ACC112 (cell line): ENCODE measurements at regions not wholly inside any gene's neighbourhood (a gene's known extent, or its start where the extent isn't known, plus 50 kb on each side); places are given as distances from the start of the nearest gene placed in this dataset.

ENCODE experiments used
- H2AFZ ChIP-seq: fragments of 200-600 bp; sonication (generic); one replicate; pipeline ENCODE4 v1.6.0; 2017; ENCODE audit warnings: antibody characterized with exemption, low read length; ENCODE audit not compliant: unreplicated experiment
- H3K27ac ChIP-seq: fragments of 200-600 bp; sonication (generic); 2 replicates; pipeline ENCODE4 v1.5.1; 2014; ENCODE audit warnings: low read depth, mild to moderate bottlenecking, antibody characterized with exemption, low read length, moderate library complexity
- H3K27me3 ChIP-seq: fragments of 200-600 bp; sonication (generic); 2 replicates; pipeline ENCODE4 v1.6.1; 2014; ENCODE audit warnings: mild to moderate bottlenecking, antibody characterized with exemption, low read length, moderate library complexity, mixed read lengths; ENCODE audit not compliant: insufficient read depth
- H3K36me3 ChIP-seq: fragments of 200-600 bp; sonication (generic); 2 replicates; pipeline ENCODE4 v1.6.1; 2016; ENCODE audit warnings: mild to moderate bottlenecking, antibody characterized with exemption, low read length, moderate library complexity, mixed read lengths; ENCODE audit not compliant: insufficient read depth
- H3K4me1 ChIP-seq: fragments of 200-600 bp; sonication (generic); one replicate; pipeline ENCODE4 v1.6.1; 2016; ENCODE audit warnings: low read length, mixed read lengths; ENCODE audit not compliant: insufficient read depth, unreplicated experiment, control insufficient read depth
- H3K4me3 ChIP-seq: fragments of 200-600 bp; sonication (generic); 2 replicates; pipeline ENCODE4 v1.5.1; 2014; ENCODE audit warnings: mild to moderate bottlenecking, low read depth, low read length
- H3K79me2 ChIP-seq: fragments of 200-600 bp; sonication (generic); one replicate; pipeline ENCODE4 v1.6.0; 2016; ENCODE audit warnings: low read length; ENCODE audit not compliant: control insufficient read depth, unreplicated experiment, insufficient read depth

GRCh38 chr6:146943664-146944063 lies 260.6 kb upstream of the STXBP5 start:
- no peak overlapping the region for H3K27ac ChIP-seq
- no peaks in the 10 kb centered on the region for H3K79me2 ChIP-seq
- H3K27me3 ChIP-seq, result no peaks in the 10 kb centered on the region
- H2AFZ ChIP-seq, result no peak overlapping the region
- no peak overlapping the region for H3K4me3 ChIP-seq
- H3K4me1 ChIP-seq, result no peaks in the 10 kb centered on the region
- no peaks in the 10 kb centered on the region for H3K36me3 ChIP-seq

DNA sequence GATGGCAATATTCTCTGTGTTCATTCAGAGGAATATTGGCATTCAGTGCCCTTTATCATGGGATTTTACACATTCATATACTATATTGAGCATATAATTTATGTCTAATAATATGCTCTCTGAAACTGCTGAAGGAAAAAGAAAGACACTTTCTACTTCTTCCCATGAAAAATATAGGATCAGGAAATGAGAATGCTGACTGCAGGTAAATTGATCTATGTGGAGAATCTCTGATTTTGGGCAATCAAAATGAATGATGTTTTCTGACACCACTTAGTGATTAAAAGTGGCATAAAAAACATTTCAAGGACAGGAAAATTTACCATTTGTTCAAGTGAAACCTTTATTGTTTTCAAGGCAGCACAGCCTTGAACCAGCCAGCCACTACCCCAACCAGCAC lies 260.1 kb upstream of the STXBP5 start:
- Histone ChIP-seq H3K36me3 (no peaks in the 10 kb centered on the region), H2AFZ (no peak overlapping the region), H3K27me3 (no peaks in the 10 kb centered on the region), H3K4me1 (no peaks in the 10 kb centered on the region), H3K4me3 (no peak overlapping the region), H3K79me2 (no peaks in the 10 kb centered on the region), H3K27ac (no peak overlapping the region)

- no peak overlapping the region for H3K27ac ChIP-seq
- no peaks in the 10 kb centered on the region for H3K36me3 ChIP-seq
- no peaks in the 10 kb centered on the region for H3K79me2 ChIP-seq
- no peaks in the 10 kb centered on the region for H3K27me3 ChIP-seq
- H3K4me3 ChIP-seq, result no peak overlapping the region
- no peak overlapping the region for H2AFZ ChIP-seq
- H3K4me1 ChIP-seq, result no peaks in the 10 kb centered on the region
Observed at GRCh38 chr6:146944809-146945208, 259.4 kb upstream of the STXBP5 start.

GRCh38 chr6:146946559-146946958 lies 257.7 kb upstream of the STXBP5 start:
- H3K4me3 ChIP-seq, result no peak overlapping the region
- no peaks in the 10 kb centered on the region for H3K36me3 ChIP-seq
- H3K27me3 ChIP-seq, result no peaks in the 10 kb centered on the region
- no peaks in the 10 kb centered on the region for H3K4me1 ChIP-seq
- H3K27ac ChIP-seq, result no peak overlapping the region
- H3K79me2 ChIP-seq, result no peaks in the 10 kb centered on the region
- H2AFZ ChIP-seq, result no peak overlapping the region

DNA sequence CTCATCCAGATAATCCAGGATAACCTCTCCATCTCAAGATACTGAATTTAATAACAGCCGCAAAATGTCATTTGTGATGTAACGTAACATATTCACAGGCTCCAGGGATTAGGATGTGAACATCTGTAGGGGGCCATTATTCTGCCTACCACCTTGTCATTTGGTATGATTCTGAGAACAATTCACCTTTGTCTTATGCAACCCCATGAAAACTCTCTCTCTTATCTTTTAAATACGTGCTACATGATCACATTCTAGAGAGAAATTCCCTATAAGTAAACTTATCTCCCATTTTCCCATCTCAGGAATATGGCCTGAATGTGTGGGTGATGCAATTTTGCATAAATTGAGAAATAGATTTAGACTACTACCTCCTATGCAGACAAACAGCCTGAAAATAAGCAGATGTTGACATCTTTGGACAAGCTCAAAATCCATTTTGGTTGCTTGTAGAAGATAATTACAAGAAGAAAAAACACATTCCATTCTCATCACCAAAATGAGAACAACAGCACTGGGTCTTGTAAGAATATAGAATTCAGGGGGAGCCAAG lies 255.4 kb upstream of the STXBP5 start:
- H3K27ac ChIP-seq, result no peak overlapping the region
- H2AFZ ChIP-seq, result no peak overlapping the region
- H3K4me3 ChIP-seq, result no peak overlapping the region
- H3K27me3 ChIP-seq, result no peaks in the 10 kb centered on the region
- H3K4me1 ChIP-seq, result no peaks in the 10 kb centered on the region
- H3K79me2 ChIP-seq, result no peaks in the 10 kb centered on the region
- no peaks in the 10 kb centered on the region for H3K36me3 ChIP-seq

DNA sequence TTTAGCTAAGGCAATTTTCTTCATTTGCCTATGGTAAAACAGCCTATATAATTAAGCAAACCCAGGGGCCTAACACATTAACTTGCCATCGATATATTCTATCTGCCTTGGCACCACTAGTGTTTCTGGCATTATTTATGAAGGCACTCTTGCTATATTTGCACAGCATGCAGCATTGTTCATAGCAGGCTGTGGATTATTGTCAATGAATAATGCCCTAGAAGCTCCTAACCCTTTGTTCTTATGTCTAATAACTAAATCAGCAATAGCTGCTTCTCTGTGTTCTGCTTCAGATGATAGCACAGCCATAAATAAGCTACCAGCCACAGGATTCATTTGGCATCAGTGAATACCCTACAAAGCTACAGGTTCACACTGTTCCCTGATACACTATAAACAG lies 254.8 kb upstream of the STXBP5 start:
- Histone ChIP-seq H3K4me3 (no peak overlapping the region), H2AFZ (no peak overlapping the region), H3K79me2 (no peaks in the 10 kb centered on the region), H3K27ac (no peak overlapping the region), H3K36me3 (no peaks in the 10 kb centered on the region), H3K27me3 (no peaks in the 10 kb centered on the region), H3K4me1 (no peaks in the 10 kb centered on the region)

GRCh38 chr6:146950351-146950835 lies 253.8 kb upstream of the STXBP5 start:
- no peak overlapping the region for H3K4me3 ChIP-seq
- H3K27me3 ChIP-seq, result no peaks in the 10 kb centered on the region
- peak overlapping the region; percentile 53 for H2AFZ ChIP-seq
- no peak overlapping the region for H3K27ac ChIP-seq
- no peaks in the 10 kb centered on the region for H3K36me3 ChIP-seq
- no peaks in the 10 kb centered on the region for H3K79me2 ChIP-seq
- H3K4me1 ChIP-seq, result no peaks in the 10 kb centered on the region

DNA sequence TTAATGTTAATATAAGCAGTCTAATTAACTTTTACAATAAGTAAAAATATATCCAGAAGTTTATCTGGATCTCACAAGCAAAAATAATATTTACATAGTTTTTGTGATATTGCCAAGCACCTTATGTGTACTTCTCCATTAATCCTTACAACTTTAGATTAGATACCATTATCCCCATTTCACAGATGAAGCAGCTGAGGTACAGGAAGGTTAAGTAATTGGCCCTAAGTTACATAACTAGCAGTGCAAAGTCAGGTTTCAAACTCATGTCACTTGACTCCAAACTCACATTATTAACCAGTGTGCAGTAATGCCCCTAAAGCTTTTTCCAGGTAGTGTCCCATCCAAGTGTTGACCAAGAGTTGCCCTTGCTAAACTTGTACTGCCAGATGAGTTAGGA lies 248.6 kb upstream of the STXBP5 start:
- Histone ChIP-seq H3K27me3 (no peaks in the 10 kb centered on the region), H3K27ac (no peak overlapping the region), H2AFZ (no peak overlapping the region), H3K4me1 (no peaks in the 10 kb centered on the region), H3K36me3 (no peaks in the 10 kb centered on the region), H3K79me2 (no peaks in the 10 kb centered on the region), H3K4me3 (no peak overlapping the region)

DNA sequence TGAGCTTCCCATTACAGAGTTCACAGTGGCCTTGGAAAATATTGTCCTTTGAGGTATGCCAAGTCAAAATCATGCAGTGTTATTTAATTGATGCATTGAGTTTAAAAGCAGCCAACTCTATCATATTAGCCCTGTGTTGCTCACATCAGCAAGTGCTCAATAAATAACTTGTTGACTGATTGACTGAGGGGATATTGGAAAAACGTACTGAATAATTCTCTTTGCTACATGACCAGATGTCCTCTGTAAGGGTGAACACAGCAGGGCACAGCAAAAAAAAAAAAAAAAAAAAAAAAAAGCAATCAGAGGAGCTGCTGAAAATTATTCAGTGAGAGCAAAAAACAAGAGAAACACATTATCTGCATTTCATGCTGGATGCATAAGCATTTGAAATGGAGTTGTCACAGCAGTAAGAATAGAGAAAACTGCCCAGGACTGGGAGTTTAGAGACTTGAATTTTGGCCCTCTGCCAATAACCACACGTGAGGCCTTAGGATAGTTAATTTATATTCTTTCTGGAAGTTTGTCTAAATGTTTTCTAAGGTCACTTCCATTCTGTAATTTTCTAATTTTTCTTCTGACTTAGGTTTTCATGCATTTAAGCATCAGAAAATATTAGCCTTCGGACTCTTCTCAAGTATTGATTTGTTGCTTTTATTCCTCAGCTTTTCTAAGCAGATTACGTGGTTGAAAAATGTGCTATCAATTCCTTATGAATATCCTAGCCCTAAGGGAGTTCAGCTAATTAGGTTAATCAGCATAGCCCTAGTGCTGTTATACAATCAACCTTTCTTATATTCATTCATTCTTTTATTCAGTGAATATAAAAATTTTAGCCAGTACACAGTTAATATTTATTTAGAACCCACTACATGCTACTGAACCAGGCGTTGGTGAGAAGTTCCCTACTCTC lies 246.8 kb upstream of the STXBP5 start:
- Histone ChIP-seq H3K4me3 (no peak overlapping the region), H2AFZ (no peak overlapping the region), H3K4me1 (no peaks in the 10 kb centered on the region), H3K79me2 (no peaks in the 10 kb centered on the region), H3K27me3 (no peaks in the 10 kb centered on the region), H3K27ac (no peak overlapping the region), H3K36me3 (no peaks in the 10 kb centered on the region)

DNA sequence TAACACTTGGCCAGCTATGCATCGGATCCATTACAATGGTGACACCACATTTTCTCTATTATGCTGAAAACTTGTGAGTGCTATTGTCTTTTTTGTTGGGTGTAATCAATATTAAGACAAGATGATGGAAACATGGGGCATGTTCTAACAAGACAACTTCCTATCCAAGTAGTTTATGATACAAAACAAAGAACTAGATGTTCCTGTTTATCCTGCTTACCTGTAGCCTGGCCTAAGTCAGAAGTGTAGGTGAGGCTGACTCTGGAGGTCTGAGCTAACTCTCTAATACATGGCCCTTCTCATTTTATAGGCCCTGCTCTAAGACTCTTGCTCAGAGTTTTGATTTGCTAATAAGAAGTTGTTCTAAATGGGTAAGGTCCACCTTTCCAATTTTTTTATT lies 242.4 kb upstream of the STXBP5 start:
- Histone ChIP-seq H3K36me3 (no peaks in the 10 kb centered on the region), H3K79me2 (no peaks in the 10 kb centered on the region), H3K27me3 (no peaks in the 10 kb centered on the region), H2AFZ (no peak overlapping the region), H3K4me3 (no peak overlapping the region), H3K27ac (no peak overlapping the region), H3K4me1 (no peaks in the 10 kb centered on the region)

DNA sequence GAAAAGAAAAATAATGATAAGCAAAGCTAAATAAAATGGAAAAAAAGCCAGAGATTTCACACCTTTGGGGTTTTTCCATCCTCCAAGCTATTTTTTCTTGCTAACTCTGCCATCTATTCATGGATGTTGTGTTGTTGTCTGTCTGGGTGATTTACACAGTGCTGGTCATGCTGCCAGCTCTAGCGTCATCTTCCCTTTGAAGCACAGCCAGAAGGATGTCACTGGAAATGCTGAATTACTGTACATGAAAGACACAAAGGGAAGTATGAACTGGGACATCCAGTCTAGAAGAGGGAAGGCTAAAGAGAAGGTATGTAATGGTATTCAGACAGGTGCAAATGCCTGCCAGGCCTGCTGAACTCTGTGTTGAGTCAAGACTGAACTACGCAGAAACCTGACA lies 241.9 kb upstream of the STXBP5 start:
- Histone ChIP-seq H3K27ac (no peak overlapping the region), H3K4me1 (no peaks in the 10 kb centered on the region), H3K79me2 (no peaks in the 10 kb centered on the region), H3K4me3 (no peak overlapping the region), H3K36me3 (no peaks in the 10 kb centered on the region), H2AFZ (no peak overlapping the region), H3K27me3 (no peaks in the 10 kb centered on the region)
